HCT116 (cell line): ENCODE measurements at regions not wholly inside any gene's neighbourhood (a gene's known extent, or its start where the extent isn't known, plus 50 kb on each side); places are given as distances from the start of the nearest gene placed in this dataset.

Experiments
- ATAC-seq: fragments of 200-7000 bp; cut with Tn5 transposase; 2 replicates; pipeline ENCODE4 v1.9.1; 2020; ENCODE audit warnings: mild to moderate bottlenecking, moderate library complexity
- BruUV-seq: library from RNA; stranded (reverse); fragments of 400-500 nt; replicated peaks from 2 replicates; lab custom pipeline; 2021; lab: Mats Ljungman, UMichigan
- CTCF ChIA-PET: fragments of 300-600 bp; sonication (Branson Sonifier 250); formaldehyde crosslinking; loops from one replicate; lab custom pipeline; 2021; ENCODE audit warnings: antibody characterized with exemption; lab: Charles Lee
- POLR2A ChIA-PET: fragments of 300-600, 350-600 bp; sonication (Branson Sonifier 250); formaldehyde crosslinking; loops from one replicate; lab custom pipeline; 2021; ENCODE audit warnings: antibody characterized with exemption; lab: Charles Lee
- RAD21 ChIA-PET, 2 experiments: fragments of 300-600 bp; sonication (Branson Sonifier 250); formaldehyde crosslinking; loops; one replicate each; lab custom pipeline; 2023; ENCODE audit warnings: low total read pairs in 2 of 2; ENCODE audit not compliant: uncharacterized antibody in 2 of 2, unreplicated experiment in 2 of 2, low non-redundant PET in 1 of 2; lab: Charles Lee
- DNase-seq: peaks from one replicate; pipeline ENCODE4 v3.0.0-alpha.2; 2010; ENCODE audit warnings: low read depth, low spot score
- H2AFZ ChIP-seq: fragments of 200-600 bp; shearing (Covaris generic), sonication (generic); 2 replicates; pipeline ENCODE4 v1.6.1; 2017; ENCODE audit warnings: low read depth, mixed run types, mixed read lengths, antibody characterized with exemption, low read length; ENCODE audit not compliant: poor library complexity, severe bottlenecking
- H3K27ac ChIP-seq: 2 replicates; pipeline ENCODE4 v1.5.1; 2012; ENCODE audit warnings: low read depth, low read length
- H3K27me3 ChIP-seq: fragments of 200-600 bp; sonication (generic); 2 replicates; pipeline ENCODE4 v1.6.1; 2016; ENCODE audit warnings: mixed run types, low read length, mixed read lengths; ENCODE audit not compliant: insufficient read depth
- H3K36me3 ChIP-seq, 2 experiments: fragments of 200-500 bp in 1 of 2; fragments of 200-600 bp in 1 of 2; sonication (Bioruptor generic) in 1 of 2; sonication (generic) in 1 of 2; 2 replicates each; pipeline versions ENCODE4 v1.5.1 to v1.6.1; 2014 to 2016; ENCODE audit warnings: low read length in 2 of 2, inconsistent platforms in 1 of 2, mixed read lengths in 1 of 2, mixed run types in 1 of 2; ENCODE audit not compliant: insufficient read depth in 2 of 2, control insufficient read depth in 1 of 2
- H3K4me1 ChIP-seq, 2 experiments: fragments of 200-600 bp in 1 of 2; sonication (generic) in 1 of 2; 2 replicates each; pipeline versions ENCODE4 v1.5.1 to v1.6.1; 2012 to 2017; ENCODE audit warnings: low read length in 2 of 2, inconsistent platforms in 1 of 2, mild to moderate bottlenecking in 1 of 2, mixed read lengths in 1 of 2, mixed run types in 1 of 2, moderate library complexity in 1 of 2; ENCODE audit not compliant: insufficient read depth in 2 of 2, control insufficient read depth in 1 of 2
- H3K4me2 ChIP-seq: fragments of 200-600 bp; sonication (generic); 2 replicates; pipeline ENCODE4 v1.6.1; 2017; ENCODE audit warnings: mixed run types, low read length, mixed read lengths
- H3K4me3 ChIP-seq, 2 experiments: fragments of 200-600 bp in 1 of 2; sonication (generic) in 1 of 2; replicated peaks in 1 of 2; 2 replicates each; pipeline ENCODE4 v1.5.1; 2011 to 2016; ENCODE audit warnings: low read length in 2 of 2, control low read depth in 1 of 2, low read depth in 1 of 2, mild to moderate bottlenecking in 1 of 2, mixed read lengths in 1 of 2, mixed run types in 1 of 2
- H3K79me2 ChIP-seq: fragments of 200-600 bp; sonication (generic); 2 replicates; pipeline ENCODE4 v1.6.1; 2017; ENCODE audit warnings: mild to moderate bottlenecking, mixed run types, low read length, moderate library complexity, mixed read lengths; ENCODE audit not compliant: insufficient read depth
- H3K9ac ChIP-seq: fragments of 200-600 bp; sonication (generic); 2 replicates; pipeline ENCODE4 v1.6.1; 2016; ENCODE audit warnings: low read length, mixed read lengths
- H3K9me2 ChIP-seq: fragments of 200-600 bp; sonication (generic), shearing (Covaris generic); 2 replicates; pipeline ENCODE4 v1.6.1; 2017; ENCODE audit warnings: mixed run types, mild to moderate bottlenecking, moderate library complexity; ENCODE audit not compliant: insufficient read depth
- H3K9me3 ChIP-seq, 2 experiments: fragments of 200-500 bp in 1 of 2; fragments of 200-600 bp in 1 of 2; sonication (Bioruptor generic) in 1 of 2; sonication (generic) in 1 of 2; 2 replicates each; pipeline ENCODE4 v1.6.1; 2014 to 2017; ENCODE audit warnings: low read length in 2 of 2, mixed read lengths in 2 of 2, inconsistent platforms in 1 of 2, low read depth in 1 of 2, mild to moderate bottlenecking in 1 of 2, mixed run types in 1 of 2, moderate library complexity in 1 of 2; ENCODE audit not compliant: control insufficient read depth in 1 of 2, insufficient read depth in 1 of 2
- H4K20me1 ChIP-seq: fragments of 200-600 bp; sonication (generic), shearing (Covaris generic); 2 replicates; pipeline ENCODE4 v1.6.1; 2017; ENCODE audit warnings: mixed run types, mild to moderate bottlenecking, moderate library complexity; ENCODE audit not compliant: insufficient read depth
- CBX3 ChIP-seq: IDR thresholded peaks from 2 replicates; pipeline ENCODE4 v1.6.1; 2012; ENCODE audit warnings: low read depth
- CEBPB ChIP-seq: IDR thresholded peaks from 2 replicates; pipeline ENCODE4 v1.6.1; 2012; ENCODE audit warnings: low read depth
- EGR1 ChIP-seq: IDR thresholded peaks from 2 replicates; pipeline ENCODE4 v1.6.1; 2012; ENCODE audit warnings: low read depth
- ELF1 ChIP-seq: IDR thresholded peaks from 2 replicates; pipeline ENCODE4 v1.6.1; 2012; ENCODE audit warnings: low read depth, borderline replicate concordance
- EZH2 ChIP-seq: fragments of 200-600 bp; sonication (generic); IDR thresholded peaks from 2 replicates; pipeline ENCODE4 v1.6.1; 2017; ENCODE audit warnings: antibody characterized with exemption, mixed run types
- EZH2phosphoT487 ChIP-seq: fragments of 200-600 bp; IDR thresholded peaks from 2 replicates; pipeline ENCODE4 v1.6.1; 2018; ENCODE audit warnings: antibody characterized with exemption, borderline replicate concordance
- POLR2A ChIP-seq: IDR thresholded peaks from 2 replicates; pipeline ENCODE4 v1.7.0; 2011; ENCODE audit warnings: borderline replicate concordance; ENCODE audit not compliant: insufficient read depth, insufficient read length; ENCODE audit errors: extremely low read depth
- POLR2AphosphoS5 ChIP-seq: IDR thresholded peaks from 2 replicates; pipeline ENCODE4 v1.6.1; 2011; ENCODE audit warnings: mild to moderate bottlenecking, low read depth, low read length, moderate library complexity
- RAD21 ChIP-seq: IDR thresholded peaks from 2 replicates; pipeline ENCODE4 v1.6.1; 2012; ENCODE audit warnings: low read depth, mild to moderate bottlenecking
- SIN3A ChIP-seq: IDR thresholded peaks from 2 replicates; pipeline ENCODE4 v1.6.1; 2012; ENCODE audit warnings: low read depth
- SP1 ChIP-seq: IDR thresholded peaks from 2 replicates; pipeline ENCODE4 v1.6.1; 2012; ENCODE audit warnings: low read depth
- SRF ChIP-seq: IDR thresholded peaks from 2 replicates; pipeline ENCODE4 v1.6.1; 2012; ENCODE audit warnings: low read depth
- TCF7L2 ChIP-seq: IDR thresholded peaks from 2 replicates; pipeline ENCODE4 v1.7.0; 2011; ENCODE audit warnings: borderline replicate concordance, inconsistent platforms; ENCODE audit not compliant: insufficient read depth, insufficient read length; ENCODE audit errors: extremely low read depth
- YY1 ChIP-seq: IDR thresholded peaks from 2 replicates; pipeline ENCODE4 v1.6.1; 2011; ENCODE audit warnings: low read length, low read depth, moderate library complexity, mild to moderate bottlenecking; ENCODE audit not compliant: insufficient replicate concordance; ENCODE audit errors: extremely low read depth
- intact Hi-C: fragments of 100-400 bp; cut with micrococcal nuclease; formaldehyde crosslinking; loops from 2 replicates; pipeline ENCODE4 v1.10.0; 2022
- TF ChIP-seq, protein P1 (sequence below): IDR thresholded peaks from 2 replicates; pipeline ENCODE4 v1.6.1; 2012; ENCODE audit warnings: low read depth
- TF ChIP-seq, protein P2 (sequence below): IDR thresholded peaks from 2 replicates; pipeline ENCODE4 v1.6.1; 2012
- TF ChIP-seq, protein P3 (sequence below), 3 experiments: fragments of 200-600 bp in 1 of 3; sonication (generic) in 1 of 3; IDR thresholded peaks in 2 of 3; conservative IDR thresholded peaks in 1 of 3; 2 replicates each; pipeline ENCODE4 v1.5.1; 2012 to 2017; ENCODE audit warnings: low read depth in 2 of 3, low read length in 2 of 3, antibody characterized with exemption in 1 of 3, borderline replicate concordance in 1 of 3, control low read depth in 1 of 3, mild to moderate bottlenecking in 1 of 3, mixed read lengths in 1 of 3, mixed run types in 1 of 3, moderate library complexity in 1 of 3; ENCODE audit not compliant: insufficient read depth in 1 of 3
- TF ChIP-seq, protein P4 (sequence below): IDR thresholded peaks from 2 replicates; pipeline ENCODE4 v1.6.1; 2012
- TF ChIP-seq, protein P5 (sequence below): IDR thresholded peaks from 2 replicates; pipeline ENCODE4 v1.6.1; 2011; ENCODE audit warnings: mild to moderate bottlenecking, low read length, moderate library complexity; ENCODE audit not compliant: insufficient replicate concordance; ENCODE audit errors: extremely low read depth

DNA sequence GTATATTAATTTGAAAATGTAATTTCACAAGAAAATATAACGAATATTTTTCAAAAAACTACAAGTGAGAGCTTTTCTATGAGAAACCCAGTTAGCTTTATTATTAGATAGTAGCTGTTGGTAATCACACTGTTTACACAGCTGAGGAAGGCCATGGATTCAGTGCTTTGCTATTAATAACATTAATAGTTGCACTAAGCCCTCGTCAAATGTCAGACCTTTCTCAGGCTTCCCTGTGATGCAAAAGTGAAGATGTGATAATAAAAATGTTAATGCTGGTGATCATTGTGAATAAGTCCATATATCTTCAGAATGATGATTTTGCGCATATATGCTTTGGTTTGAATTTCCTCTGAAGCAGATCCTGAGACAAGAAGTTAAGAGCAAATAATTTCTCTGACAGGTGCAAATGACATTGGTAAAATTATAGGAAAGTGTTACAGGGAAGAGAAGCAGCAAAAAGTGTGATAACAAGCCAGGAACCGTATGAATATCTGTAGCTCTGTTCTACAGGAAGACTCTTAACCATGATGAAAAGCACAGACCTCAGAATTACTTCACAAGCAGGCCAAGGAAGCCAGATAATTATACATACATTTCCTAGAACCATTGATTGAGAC, 56.5 kb upstream of the CNTN6 start:
- RAD21 ChIA-PET, result no interaction called here
- Histone ChIP-seq H3K9me3 (peaks cover 0 to 12% of the 10 kb centered on the region in 2 experiments; a peak in 2 of 4 replicates), H3K27ac (no peak overlapping the region), H3K9ac (no peak overlapping the region), H3K27me3 (no peaks in the 10 kb centered on the region), H4K20me1 (no peaks in the 10 kb centered on the region), H3K4me1 (no peaks in the 10 kb centered on the region), H2AFZ (no peak overlapping the region), H3K4me2 (no peak overlapping the region), H3K9me2 (no peaks in the 10 kb centered on the region), H3K36me3 (no peaks in the 10 kb centered on the region), H3K4me3 (no peak overlapping the region), H3K79me2 (no peaks in the 10 kb centered on the region)
- POLR2A ChIA-PET, result no interaction called here
- no peak for DNase-seq
- TF ChIP-seq, protein P1, sequence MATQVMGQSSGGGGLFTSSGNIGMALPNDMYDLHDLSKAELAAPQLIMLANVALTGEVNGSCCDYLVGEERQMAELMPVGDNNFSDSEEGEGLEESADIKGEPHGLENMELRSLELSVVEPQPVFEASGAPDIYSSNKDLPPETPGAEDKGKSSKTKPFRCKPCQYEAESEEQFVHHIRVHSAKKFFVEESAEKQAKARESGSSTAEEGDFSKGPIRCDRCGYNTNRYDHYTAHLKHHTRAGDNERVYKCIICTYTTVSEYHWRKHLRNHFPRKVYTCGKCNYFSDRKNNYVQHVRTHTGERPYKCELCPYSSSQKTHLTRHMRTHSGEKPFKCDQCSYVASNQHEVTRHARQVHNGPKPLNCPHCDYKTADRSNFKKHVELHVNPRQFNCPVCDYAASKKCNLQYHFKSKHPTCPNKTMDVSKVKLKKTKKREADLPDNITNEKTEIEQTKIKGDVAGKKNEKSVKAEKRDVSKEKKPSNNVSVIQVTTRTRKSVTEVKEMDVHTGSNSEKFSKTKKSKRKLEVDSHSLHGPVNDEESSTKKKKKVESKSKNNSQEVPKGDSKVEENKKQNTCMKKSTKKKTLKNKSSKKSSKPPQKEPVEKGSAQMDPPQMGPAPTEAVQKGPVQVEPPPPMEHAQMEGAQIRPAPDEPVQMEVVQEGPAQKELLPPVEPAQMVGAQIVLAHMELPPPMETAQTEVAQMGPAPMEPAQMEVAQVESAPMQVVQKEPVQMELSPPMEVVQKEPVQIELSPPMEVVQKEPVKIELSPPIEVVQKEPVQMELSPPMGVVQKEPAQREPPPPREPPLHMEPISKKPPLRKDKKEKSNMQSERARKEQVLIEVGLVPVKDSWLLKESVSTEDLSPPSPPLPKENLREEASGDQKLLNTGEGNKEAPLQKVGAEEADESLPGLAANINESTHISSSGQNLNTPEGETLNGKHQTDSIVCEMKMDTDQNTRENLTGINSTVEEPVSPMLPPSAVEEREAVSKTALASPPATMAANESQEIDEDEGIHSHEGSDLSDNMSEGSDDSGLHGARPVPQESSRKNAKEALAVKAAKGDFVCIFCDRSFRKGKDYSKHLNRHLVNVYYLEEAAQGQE, result no peak
- TF ChIP-seq CBX3 (no peak), TCF7L2 (no peak), SP1 (no peak), SRF (no peak), EZH2phosphoT487 (no peak), YY1 (no peak), POLR2A (no peak), SIN3A (no peak), RAD21 (no peak), EGR1 (no peak), CEBPB (no peak), ELF1 (no peak), EZH2 (no peak), POLR2AphosphoS5 (no peak)
- TF ChIP-seq, protein P2, sequence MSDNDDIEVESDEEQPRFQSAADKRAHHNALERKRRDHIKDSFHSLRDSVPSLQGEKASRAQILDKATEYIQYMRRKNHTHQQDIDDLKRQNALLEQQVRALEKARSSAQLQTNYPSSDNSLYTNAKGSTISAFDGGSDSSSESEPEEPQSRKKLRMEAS, result no peak
- TF ChIP-seq, protein P3, sequence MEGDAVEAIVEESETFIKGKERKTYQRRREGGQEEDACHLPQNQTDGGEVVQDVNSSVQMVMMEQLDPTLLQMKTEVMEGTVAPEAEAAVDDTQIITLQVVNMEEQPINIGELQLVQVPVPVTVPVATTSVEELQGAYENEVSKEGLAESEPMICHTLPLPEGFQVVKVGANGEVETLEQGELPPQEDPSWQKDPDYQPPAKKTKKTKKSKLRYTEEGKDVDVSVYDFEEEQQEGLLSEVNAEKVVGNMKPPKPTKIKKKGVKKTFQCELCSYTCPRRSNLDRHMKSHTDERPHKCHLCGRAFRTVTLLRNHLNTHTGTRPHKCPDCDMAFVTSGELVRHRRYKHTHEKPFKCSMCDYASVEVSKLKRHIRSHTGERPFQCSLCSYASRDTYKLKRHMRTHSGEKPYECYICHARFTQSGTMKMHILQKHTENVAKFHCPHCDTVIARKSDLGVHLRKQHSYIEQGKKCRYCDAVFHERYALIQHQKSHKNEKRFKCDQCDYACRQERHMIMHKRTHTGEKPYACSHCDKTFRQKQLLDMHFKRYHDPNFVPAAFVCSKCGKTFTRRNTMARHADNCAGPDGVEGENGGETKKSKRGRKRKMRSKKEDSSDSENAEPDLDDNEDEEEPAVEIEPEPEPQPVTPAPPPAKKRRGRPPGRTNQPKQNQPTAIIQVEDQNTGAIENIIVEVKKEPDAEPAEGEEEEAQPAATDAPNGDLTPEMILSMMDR (IDR thresholded peaks at IDR 0.05 in 2 of 3, conservative IDR thresholded peaks at IDR 0.05 in 1 of 3; ENCODE audit: borderline replicate concordance in 1 of 3, insufficient read depth in 1 of 3, low read depth in 2 of 3, low read length in 2 of 3), result no peak
- TF ChIP-seq, protein P4, sequence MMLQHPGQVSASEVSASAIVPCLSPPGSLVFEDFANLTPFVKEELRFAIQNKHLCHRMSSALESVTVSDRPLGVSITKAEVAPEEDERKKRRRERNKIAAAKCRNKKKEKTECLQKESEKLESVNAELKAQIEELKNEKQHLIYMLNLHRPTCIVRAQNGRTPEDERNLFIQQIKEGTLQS, result no peak
- TF ChIP-seq, protein P5, sequence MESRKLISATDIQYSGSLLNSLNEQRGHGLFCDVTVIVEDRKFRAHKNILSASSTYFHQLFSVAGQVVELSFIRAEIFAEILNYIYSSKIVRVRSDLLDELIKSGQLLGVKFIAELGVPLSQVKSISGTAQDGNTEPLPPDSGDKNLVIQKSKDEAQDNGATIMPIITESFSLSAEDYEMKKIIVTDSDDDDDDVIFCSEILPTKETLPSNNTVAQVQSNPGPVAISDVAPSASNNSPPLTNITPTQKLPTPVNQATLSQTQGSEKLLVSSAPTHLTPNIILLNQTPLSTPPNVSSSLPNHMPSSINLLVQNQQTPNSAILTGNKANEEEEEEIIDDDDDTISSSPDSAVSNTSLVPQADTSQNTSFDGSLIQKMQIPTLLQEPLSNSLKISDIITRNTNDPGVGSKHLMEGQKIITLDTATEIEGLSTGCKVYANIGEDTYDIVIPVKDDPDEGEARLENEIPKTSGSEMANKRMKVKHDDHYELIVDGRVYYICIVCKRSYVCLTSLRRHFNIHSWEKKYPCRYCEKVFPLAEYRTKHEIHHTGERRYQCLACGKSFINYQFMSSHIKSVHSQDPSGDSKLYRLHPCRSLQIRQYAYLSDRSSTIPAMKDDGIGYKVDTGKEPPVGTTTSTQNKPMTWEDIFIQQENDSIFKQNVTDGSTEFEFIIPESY, result no peak
- intact Hi-C loops, result no loop called here
- BruUV-seq, result no TSS peak
- CTCF ChIA-PET, result no interaction called here
- ATAC-seq, result no peak
